ENCODE measurements at regions not wholly inside any gene's neighbourhood (a gene's known extent, or its start where the extent isn't known, plus 50 kb on each side); places are given as distances from the start of the nearest gene placed in this dataset.

GRCh38 chr1:34625521-34626015 lies 129.3 kb upstream of the GJB5 start:
- no peak overlapping the region for H3K4me3 ChIP-seq (ENCODE audit: low read depth, low read length)
- TF ChIP-seq, protein P1, sequence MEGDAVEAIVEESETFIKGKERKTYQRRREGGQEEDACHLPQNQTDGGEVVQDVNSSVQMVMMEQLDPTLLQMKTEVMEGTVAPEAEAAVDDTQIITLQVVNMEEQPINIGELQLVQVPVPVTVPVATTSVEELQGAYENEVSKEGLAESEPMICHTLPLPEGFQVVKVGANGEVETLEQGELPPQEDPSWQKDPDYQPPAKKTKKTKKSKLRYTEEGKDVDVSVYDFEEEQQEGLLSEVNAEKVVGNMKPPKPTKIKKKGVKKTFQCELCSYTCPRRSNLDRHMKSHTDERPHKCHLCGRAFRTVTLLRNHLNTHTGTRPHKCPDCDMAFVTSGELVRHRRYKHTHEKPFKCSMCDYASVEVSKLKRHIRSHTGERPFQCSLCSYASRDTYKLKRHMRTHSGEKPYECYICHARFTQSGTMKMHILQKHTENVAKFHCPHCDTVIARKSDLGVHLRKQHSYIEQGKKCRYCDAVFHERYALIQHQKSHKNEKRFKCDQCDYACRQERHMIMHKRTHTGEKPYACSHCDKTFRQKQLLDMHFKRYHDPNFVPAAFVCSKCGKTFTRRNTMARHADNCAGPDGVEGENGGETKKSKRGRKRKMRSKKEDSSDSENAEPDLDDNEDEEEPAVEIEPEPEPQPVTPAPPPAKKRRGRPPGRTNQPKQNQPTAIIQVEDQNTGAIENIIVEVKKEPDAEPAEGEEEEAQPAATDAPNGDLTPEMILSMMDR (IDR thresholded peaks at IDR 0.05; ENCODE audit: insufficient read depth, low read length): no peak
- DNase-seq (ENCODE audit: low read depth): no peak

- H3K4me3 ChIP-seq (ENCODE audit: low read depth, low read length): no peak overlapping the region
- no peak for DNase-seq (ENCODE audit: low read depth)
- TF ChIP-seq, protein P1 (IDR thresholded peaks at IDR 0.05; ENCODE audit: insufficient read depth, low read length): no peak
These were observed 127.2 kb upstream of the GJB5 start for GRCh38 chr1:34627465-34628240.

- no peak overlapping the region for H3K4me3 ChIP-seq (ENCODE audit: low read depth, low read length)
- TF ChIP-seq, protein P1 (IDR thresholded peaks at IDR 0.05; ENCODE audit: insufficient read depth, low read length): no peak
- DNase-seq (ENCODE audit: low read depth): no peak
These were observed 123.7 kb upstream of the GJB5 start for GRCh38 chr1:34631126-34631525.

DNA sequence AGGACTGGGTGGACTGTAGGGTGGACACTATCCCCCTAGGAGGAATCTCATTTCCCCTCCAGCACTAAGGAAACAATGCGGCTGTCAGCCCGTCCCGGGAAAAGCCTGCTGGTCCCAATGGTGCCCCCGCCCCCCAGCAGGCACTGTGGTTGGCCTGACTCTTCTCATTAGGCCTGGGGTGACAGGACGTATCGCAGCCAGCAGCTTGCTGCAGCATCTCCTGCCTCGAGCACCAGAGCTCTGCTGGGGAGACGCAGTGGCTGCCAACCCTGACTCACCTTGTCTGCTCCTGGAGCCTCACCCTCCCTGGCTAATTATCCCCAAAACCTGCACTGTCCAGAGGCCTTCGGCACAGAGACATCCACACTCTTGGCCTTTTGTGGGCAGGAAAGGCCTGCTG lies 115.1 kb upstream of the GJB5 start:
- TF ChIP-seq, protein P1 (IDR thresholded peaks at IDR 0.05; ENCODE audit: insufficient read depth, low read length): no peak
- DNase-seq (ENCODE audit: low read depth): no peak
- no peak overlapping the region for H3K4me3 ChIP-seq (ENCODE audit: low read depth, low read length)

GRCh38 chr1:34640654-34641401 lies 114.0 kb upstream of the GJB5 start:
- DNase-seq (ENCODE audit: low read depth): no peak
- TF ChIP-seq, protein P1 (IDR thresholded peaks at IDR 0.05; ENCODE audit: insufficient read depth, low read length): no peak
- no peak overlapping the region for H3K4me3 ChIP-seq (ENCODE audit: low read depth, low read length)

- H3K4me3 ChIP-seq (ENCODE audit: low read depth, low read length): no peak overlapping the region
- no peak for DNase-seq (ENCODE audit: low read depth)
- TF ChIP-seq, protein P1 (IDR thresholded peaks at IDR 0.05; ENCODE audit: insufficient read depth, low read length): no peak
These were observed 112.2 kb upstream of the GJB5 start for GRCh38 chr1:34642679-34643078.
